ENCODE measurements at regions not wholly inside any gene's neighbourhood (a gene's known extent, or its start where the extent isn't known, plus 50 kb on each side); places are given as distances from the start of the nearest gene placed in this dataset.

DNA sequence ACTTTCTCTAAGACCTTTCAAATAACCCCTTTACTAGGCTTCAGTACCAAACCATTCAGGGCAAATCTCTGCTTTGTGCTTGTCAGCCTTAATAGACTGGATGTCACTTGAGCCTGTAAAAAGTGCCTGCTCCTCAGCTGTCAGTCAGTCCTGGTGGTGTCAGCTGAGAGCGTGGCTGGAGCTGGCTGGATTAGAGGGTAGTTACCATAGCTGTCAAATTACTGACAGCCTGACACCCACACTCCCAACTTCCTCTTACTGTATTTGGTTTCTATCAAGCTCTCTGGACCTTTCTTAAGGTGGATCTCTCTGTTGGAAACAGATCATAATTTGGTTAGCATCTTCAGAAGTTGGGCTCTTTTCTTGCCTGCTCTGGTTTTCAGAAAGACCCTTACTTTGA, 371.4 kb upstream of the ATP5MC3 start:
- no peak for DNase-seq

GRCh38 chr2:175540421-175540820, 358.9 kb upstream of the ATP5MC3 start:
- DNase-seq: no peak

GRCh38 chr2:175539122-175539521, 357.6 kb upstream of the ATP5MC3 start:
- DNase-seq: no peak

DNA sequence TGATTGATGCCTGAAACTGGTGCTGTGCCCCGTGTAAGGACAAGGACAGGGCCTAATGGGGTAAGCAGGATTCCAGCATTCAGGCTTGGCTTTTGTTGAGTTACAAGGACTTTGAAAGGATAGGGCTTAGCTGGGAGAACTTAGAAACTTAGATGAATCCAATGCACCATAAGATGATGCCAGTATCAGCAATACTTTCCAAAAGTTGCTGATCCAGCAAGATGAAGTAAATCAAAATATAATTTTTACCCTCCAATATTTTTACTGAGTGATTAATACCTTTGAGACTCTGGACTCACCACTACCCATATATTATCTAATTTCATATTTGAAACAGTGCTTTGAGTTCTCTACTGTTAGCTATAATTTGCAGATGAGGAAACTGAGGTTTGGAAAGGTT, 354.5 kb upstream of the ATP5MC3 start:
- no peak for DNase-seq

GRCh38 chr2:175535631-175536030, 354.1 kb upstream of the ATP5MC3 start:
- DNase-seq: no peak

DNA sequence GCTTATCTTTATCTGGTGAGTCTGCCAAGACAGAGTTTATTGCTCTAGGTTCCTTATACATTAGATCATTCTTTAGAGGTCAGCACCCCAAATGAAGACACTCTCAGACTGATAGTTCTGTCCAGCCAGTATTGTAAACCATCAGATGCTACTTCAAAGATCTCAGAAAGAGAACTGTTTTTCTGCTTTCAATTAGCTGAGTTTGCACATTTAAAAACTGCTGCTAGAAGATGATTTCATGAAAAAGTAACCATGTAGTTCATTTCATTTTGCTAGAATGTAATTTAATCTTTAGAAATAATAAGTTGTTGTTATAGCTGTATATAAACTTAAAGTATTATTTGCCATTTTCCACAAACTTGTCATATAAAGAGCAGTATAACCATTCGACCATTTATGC, 344.5 kb upstream of the ATP5MC3 start:
- DNase-seq: no peak

DNA sequence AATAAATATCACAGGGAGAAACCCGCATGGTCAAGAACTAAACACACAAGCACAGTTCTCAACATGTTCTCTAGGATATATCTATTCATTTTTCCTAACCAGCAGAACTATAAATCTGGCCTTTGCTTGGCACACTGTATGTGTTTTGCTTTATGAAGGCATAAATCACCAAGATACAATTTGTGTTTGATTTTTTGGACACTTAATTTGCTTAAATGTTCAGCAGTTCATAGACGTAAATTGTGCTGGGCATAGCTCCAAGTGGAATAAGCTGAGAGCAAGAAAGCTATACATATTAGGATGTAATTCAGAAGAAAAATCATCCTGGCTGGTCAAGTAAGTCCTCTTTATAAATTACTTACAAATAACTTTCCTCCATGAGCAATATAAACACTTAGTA, 341.5 kb upstream of the ATP5MC3 start:
- no peak for DNase-seq

DNA sequence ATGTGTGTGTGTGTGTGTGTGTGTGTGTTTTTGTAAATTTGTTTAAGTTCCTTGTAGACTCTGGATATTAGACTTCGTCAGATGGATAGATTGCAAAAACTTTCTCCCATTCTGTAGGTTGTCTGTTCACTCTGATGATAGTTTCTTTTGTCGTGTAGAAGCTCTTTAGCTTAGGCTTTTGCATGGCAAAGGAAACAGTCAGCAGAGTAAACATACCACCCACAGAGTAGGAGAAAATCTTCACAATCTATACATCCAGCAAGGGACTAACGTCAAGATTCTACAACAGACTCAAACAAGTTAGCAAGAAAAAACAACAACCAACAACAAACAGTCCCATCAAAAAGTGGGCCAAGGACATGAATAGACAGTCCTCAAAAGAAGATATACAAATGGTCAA, 336.7 kb upstream of the ATP5MC3 start:
- no peak for DNase-seq

DNA sequence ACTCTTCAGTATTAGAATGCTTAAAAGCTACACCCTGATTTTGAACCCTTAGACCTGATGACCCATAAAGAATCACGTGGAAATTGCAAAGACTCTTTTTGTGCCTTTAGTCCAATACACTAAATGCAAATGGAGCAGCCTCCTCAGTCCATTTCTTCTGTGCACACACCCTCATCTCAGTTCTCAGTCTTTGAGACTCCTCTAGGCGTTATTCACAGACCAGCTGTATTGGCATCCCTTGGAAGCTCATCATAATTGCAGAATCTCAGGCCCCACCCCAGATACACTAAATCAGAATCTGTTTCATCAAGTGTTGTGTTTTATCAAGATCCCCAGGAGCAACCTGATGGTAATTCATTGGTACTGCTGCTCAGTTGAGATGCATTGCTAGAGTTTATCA, 335.0 kb upstream of the ATP5MC3 start:
- DNase-seq: no peak

GRCh38 chr2:175500255-175500654, 318.7 kb upstream of the ATP5MC3 start:
- DNase-seq: no peak

DNA sequence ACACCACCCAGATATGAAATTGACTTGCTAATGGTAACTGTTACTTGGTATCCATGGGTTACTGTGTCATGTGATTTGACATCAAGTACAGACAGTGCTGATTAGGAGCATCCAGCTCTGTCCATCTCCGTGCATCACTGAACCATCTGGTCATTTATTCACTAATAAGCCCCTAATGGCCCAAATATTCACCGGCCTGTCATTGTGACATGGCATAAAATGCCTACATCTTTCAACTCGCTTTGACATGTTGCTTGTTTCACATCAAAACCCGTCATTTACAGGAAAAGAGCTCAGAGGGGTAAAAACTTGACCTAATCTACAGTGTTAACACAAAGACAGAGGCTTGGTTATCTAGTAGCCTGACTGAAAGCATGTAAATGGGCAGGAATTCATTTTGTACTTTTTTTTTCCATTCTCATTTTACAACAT, 308.9 kb upstream of the ATP5MC3 start:
- no peak for DNase-seq

DNA sequence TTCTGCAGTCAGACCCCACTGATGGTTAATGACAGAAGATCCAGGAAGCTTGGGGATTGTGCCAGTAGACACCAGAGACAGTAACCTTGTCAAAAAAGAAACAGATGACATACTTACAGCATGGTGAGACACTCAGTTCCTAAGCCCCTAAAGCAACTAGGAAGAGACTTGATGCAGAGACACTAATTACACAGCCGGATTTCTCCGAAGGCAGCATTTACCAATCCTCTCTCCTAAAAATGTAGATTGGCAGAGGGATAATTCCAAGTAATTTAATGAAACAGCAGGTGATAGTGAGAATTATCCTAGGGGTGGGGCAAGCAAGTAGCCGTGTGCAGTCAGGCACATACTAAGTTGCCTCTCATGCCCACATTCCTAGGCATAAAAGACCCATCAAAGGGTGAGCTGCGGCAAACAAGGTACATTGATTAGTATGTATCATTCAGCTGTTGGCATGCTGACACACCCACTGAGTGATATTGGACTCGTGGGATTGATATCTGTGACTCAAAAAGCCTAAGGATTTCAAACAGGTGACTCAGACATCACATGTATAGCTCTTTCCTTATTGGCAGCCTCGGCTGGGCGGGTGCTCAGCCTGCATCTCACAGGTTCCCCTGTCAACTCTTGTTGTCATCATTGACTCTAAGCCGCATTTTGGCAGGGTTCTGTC, 296.7 kb upstream of the ATP5MC3 start:
- no peak for DNase-seq

DNA sequence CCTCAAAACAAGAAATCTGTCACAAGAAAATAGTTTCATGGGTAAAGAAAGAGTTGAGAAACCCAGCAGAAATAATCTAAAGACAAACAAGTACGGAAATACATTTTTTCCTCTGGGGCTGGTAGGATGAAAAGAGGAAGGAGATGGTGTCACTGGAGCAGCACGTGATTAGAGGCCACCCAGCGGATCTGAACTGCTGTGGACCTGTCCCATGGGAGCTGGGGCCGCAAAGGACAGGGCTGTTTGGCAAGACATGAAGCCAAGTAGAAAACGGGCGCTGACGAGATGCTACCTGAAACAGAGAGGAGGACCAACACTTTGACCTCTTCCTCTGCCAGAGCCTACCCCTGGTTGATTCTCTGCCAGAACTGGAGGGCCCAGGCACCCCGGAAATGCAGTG, 295.4 kb upstream of the ATP5MC3 start:
- DNase-seq: no peak

GRCh38 chr2:175476374-175476773, 294.9 kb upstream of the ATP5MC3 start:
- DNase-seq: no peak

DNA sequence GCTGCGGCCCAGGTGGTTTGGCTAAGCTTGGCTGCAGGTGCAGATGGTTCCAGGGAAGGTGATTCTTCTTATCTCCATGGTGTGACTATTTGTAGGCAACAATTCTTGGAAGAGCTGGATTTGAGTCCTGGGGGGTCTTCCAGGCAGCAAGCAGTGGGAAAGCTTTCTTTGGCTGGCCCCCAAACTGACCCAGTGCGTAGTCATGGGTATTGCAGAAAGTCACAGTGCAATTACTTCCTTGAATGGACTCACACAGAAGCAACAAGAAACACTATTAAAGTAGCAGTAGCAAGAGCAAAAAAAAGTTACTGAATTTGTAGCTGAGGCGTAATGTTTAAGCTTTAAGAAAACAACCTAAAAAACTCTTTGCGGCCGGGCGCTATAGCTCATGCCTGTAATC, 293.6 kb upstream of the ATP5MC3 start:
- no peak for DNase-seq

DNA sequence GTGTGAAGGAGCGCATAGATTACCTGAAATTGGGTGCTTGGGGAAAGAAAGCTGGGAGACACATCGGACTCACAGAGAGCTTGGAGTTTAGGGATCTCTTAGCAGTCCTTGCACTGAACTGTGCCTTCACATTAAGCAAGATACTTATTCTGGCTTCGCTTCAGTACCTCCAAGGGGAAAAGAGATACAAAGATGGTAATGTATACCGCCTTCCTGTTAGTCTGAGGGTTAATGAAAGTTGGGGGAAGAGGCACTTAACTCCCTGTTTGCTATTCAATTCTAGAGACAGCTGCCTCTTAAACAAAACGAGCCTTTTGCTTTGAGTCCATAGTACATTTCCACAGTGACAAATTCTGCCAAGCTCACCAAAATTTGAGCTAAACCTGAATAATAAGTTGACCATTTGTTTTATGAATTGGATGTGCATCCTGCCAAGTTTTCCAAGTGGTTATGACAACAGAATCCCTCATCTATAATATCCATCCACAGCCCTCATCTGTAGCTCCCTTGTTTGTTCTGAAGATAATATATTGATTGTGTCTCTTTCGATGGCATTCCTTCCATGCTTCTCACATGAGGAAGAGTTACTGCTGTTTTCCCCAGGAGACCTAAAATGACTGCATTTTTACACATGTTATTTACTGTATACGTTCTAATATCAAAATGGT, 287.1 kb upstream of the ATP5MC3 start:
- DNase-seq: no peak

DNA sequence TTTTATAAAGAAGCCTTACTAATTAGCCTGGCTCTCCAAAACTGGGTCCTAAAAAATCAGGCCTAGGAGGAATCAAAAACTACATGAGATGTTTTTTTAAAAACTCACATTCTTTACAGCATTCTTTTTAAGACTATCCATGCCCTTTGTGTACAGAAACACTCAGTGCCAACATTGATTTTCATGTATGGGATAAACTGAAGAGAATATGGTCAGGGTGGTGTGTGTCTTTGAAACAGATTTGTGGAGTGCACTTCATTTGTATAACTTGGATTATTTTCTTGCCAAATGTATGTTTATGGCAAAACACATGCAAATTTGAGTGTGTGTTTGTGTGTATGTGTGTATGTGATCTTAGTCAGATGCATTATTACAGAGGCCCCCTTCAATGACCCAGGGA, 283.6 kb upstream of the ATP5MC3 start:
- no peak for DNase-seq

DNA sequence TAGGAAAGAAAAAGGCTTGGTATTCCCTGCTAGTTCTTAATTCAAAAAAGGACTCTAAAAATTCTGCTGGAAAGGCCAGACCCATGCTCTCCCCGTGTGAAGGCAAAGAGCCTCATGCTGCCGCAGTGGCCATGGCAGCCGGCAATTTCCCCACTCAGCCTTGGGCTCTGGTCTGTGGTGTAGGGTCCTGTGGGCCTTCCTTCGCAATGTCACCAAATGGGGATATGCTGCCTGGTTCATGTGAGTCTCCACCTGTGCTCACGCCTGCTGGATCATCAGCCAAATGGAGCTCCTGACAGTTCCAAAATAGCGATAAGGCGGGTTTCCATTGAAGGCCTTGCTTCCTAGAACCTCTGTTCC, 282.8 kb upstream of the ATP5MC3 start:
- no peak for DNase-seq

DNA sequence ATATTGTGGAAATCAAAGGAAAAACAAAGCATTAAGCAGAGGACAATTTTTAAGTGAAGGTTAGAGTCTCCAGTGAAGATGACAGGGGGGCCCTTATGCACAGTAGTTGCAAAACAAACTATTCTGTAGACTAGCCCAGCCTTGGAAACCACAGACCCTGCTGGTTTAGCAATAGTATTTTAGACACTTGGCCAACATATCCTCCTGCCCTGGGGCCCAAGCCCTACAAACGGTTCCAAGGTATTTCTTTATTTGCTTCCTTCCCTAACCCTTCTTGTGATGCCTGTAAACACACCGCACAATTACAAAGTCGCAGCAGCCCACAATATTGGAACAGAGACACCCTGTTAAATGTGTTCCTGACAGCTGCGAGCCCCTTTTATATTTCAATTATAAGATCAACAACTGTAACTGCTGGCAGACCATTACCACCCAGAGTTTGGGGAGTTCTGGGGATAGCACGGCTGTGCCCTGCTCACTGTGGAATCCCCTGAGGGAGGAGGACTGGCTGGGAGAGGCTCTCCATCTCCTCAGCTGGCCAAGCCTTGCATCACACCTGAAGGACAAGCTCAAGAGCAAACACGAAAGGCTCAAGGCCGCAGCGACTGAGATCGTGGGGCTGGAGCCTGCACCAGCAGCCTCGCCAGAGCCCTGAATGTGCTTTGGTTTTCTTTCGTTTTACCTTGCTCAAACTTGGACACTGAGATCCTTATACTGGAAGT, 282.2 kb upstream of the ATP5MC3 start:
- DNase-seq: no peak

DNA sequence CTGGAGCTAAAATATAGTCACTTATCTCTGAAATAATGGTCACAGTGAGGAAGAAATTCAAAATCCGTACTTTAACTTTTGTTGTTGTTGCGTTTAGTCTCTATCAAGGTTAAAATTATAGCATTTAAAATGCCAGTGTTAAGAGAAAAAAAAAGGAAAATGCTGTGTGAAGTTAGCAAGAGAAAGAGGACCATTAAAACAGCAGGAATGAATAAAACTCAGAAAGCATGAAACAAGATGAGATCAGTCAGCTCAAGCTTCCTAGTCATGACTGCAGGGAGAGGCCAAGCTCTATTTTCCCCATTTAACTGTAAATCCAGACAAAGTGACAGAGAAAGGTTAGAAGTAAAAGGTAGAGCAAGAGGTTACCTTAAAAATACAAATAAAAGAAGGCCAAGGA, 281.7 kb upstream of the ATP5MC3 start:
- DNase-seq: no peak

DNA sequence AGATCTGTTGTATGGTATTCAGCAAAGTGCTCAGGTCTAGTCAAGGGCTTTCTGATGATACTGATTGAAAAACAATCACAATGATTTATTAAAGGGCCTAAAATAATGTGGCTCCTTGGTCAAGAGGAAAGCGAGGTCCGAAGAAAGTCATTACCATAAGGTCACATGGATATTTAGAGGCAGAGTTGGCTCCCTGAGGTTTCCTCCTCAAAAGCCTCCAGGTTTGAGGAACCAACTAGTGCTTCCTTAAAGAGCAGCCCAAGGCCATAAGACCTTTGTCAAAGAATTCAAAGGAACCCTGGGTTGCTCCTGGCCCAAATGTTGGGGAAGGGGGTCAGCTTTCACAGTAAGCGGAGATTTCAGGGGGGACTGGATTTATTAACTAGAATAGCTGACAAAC, 280.7 kb upstream of the ATP5MC3 start:
- DNase-seq: no peak

DNA sequence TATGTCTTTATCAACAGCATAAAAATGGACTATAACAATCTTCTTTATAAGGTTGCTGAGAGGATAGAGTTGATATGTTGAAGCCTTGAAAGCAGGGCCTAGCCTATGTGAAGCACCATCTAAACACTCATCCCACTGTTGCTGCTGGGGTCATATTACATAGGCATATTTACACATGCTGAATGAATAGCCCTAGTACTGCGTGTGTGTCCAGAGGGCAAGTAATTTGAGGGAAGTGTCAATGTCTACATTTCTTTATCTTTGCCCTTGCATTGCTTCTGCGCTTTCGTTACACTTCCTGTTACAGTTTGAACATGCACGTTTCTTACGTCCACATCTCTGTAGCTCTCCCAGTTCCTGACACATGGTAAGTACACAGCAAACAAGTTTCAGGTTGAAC, 280.3 kb upstream of the ATP5MC3 start:
- no peak for DNase-seq

DNA sequence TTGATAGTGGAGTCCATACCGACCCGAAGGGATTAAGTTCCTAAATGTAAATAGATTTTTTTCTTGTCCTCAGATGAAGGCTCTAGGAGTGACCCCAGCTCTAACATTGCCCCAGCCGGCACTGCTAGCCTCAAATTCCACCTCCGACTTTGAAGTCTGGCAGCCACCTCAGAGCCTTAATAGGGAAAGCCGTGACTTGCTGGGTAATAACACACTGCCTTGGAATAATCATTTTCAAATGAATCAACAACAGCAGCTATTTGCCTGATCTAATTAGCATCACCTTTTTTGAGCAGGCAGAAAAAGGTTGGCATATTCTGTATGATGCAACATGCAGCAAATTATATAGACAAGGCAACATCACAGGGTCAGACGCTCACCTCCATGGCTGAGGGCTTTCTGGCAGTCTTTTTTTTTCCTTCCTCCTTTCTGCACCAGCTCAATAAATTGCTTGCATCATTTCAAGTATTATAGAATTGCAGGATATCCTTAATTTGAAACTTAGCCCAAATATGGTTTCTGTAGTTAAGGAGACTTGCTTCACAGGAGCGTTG, 276.5 kb upstream of the ATP5MC3 start:
- no peak for DNase-seq

GRCh38 chr2:175454953-175455389, 273.5 kb upstream of the ATP5MC3 start:
- no peak for DNase-seq
